GM10266 (cell line): ENCODE measurements at regions not wholly inside any gene's neighbourhood (a gene's known extent, or its start where the extent isn't known, plus 50 kb on each side); places are given as distances from the start of the nearest gene placed in this dataset.

ENCODE experiments used
- DNase-seq: peaks from one replicate; pipeline ENCODE4 v3.0.0; 2012; ENCODE audit errors: extremely low spot score
- TF ChIP-seq, protein P1 (sequence below): IDR thresholded peaks from 2 replicates; pipeline ENCODE4 v1.5.1; 2012; ENCODE audit warnings: mild to moderate bottlenecking, low read depth; ENCODE audit not compliant: control insufficient read depth, insufficient read depth; ENCODE audit errors: missing control alignments

DNA sequence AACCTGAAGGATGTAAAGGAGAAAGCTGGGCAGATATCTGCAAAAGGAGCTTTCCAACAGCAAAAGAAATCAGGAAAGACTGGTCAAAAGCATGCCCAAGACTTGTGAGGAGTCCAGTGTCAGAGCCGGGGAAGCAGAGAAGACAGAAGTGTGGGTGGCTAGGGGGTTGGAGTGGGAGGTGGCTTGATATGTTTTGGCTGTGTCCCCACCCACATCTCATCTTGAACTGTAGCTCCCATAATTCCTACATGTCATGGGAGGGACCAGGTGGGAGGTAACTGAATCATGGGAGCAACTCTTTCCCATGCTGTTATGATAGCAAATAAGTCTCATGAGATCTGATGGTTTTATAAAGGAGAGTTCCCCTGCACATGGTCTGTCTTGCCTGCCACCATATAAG, 84.9 kb downstream of the INHBA start:
- TF ChIP-seq, protein P1, sequence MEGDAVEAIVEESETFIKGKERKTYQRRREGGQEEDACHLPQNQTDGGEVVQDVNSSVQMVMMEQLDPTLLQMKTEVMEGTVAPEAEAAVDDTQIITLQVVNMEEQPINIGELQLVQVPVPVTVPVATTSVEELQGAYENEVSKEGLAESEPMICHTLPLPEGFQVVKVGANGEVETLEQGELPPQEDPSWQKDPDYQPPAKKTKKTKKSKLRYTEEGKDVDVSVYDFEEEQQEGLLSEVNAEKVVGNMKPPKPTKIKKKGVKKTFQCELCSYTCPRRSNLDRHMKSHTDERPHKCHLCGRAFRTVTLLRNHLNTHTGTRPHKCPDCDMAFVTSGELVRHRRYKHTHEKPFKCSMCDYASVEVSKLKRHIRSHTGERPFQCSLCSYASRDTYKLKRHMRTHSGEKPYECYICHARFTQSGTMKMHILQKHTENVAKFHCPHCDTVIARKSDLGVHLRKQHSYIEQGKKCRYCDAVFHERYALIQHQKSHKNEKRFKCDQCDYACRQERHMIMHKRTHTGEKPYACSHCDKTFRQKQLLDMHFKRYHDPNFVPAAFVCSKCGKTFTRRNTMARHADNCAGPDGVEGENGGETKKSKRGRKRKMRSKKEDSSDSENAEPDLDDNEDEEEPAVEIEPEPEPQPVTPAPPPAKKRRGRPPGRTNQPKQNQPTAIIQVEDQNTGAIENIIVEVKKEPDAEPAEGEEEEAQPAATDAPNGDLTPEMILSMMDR = no peak
- DNase-seq = no peak

DNA sequence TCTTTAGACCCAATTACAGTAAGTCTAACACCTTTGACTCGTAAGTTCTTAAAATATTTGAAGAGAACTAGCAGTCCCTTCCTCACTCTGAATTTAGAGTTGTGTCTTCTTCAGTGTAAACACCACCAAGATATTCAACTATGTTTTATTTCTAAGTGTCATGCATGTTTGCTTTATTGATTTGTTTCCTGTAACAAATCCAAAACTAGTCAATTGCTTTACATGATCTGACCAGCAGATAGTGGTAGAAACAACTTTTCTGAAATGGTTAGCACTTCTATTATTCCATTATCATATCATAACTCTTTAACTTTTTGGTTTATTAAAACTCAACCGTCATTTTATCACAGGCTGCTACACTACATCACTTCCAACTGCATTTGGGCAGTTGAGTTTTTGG, 90.1 kb downstream of the INHBA start:
- DNase-seq = no peak
- TF ChIP-seq, protein P1 = no peak

DNA sequence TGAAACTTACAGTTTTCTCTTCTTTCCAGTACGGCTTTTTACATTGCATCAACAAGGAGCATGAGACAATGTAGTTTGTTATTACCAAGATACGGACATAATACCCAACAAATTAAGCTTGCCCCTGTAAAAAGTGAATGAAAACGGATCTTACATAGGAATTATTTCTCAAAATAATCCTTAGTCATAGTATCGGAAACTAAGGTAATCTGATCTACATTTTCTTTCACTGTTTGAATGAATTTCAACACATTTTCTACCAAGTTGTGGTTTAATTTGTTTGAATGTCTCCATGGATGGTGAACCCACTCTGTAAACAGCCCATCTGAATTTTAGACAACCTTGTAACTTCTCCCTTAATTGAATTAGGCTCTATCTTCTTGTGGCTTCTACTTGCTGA, 90.5 kb downstream of the INHBA start:
- TF ChIP-seq, protein P1 = no peak
- no peak for DNase-seq

DNA sequence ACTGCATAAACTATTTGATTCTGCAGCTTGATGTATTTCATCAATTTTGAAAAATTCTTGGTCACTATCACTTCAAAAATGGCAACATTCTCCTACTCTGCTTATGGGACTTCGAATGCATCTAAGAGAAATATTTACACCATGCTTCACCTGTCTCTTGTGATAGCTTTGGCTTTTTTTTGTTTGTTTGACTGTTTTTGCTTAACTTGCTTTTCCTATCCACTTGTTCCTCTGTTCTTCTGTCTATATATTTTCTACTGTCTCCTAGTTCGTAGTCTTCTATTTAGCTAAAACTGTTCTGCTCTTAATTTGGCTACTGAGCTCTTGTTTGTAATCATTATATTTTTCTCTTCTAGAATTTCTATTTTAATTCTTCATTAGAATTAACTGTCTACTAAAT, 94.4 kb downstream of the INHBA start:
- DNase-seq = no peak
- TF ChIP-seq, protein P1 = no peak

DNA sequence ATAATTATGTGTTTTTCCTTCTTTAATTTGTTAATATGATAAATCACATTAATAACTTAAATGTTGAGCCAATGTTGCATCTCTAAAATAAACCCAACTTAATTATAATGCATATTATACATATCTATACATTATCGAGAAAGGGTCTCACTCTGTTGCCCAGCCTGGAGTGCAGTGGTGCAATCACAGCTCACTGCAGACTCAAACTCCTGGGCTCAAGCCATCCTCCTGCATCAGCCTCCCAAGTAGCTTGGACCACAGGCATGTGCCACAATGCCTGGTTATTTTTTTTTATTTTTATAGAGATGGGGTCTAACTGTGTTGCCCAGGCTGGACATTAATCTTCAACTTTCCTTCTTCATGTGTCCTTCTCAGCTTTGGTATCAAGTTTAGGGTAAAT, 98.9 kb downstream of the INHBA start:
- TF ChIP-seq, protein P1 = no peak
- DNase-seq = no peak

DNA sequence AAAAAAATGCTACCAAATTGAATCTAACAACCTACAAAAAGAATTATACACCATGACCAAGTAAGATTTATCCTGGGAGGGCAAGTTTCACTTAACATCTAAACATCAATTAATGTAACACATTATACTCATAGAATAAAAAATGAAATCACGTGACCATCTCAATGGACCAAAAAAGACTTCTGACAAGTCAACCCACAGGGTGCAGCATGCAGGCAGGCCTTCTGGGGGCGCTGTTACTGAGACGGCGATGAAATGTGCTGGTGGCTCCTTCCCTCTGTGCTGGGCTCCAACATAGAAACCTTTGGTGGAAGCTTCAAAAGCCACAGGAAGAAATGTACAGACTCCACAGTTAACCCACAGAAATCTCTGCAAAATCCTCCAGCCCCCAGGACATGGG, 103.1 kb downstream of the INHBA start:
- no peak for DNase-seq
- TF ChIP-seq, protein P1 = no peak

DNA sequence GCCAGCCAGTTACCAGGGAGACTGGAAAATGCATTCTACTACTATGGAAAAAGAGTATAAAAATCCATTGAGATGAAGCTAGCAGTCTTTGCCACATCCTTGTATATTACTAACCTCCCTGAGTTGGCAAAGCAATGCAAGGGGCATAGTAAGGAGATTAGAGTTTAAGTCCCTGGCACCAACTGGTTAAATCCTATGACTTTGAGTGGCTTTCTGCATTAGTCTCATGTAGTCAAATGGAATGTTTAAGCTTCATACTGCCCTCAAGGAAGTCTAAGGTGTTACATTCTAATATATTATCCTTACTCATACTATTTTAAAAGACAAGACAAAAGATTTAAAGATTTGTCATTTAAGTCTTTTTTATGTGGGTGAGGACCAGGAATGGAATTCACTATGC, 110.1 kb downstream of the INHBA start:
- DNase-seq = no peak
- TF ChIP-seq, protein P1 = no peak
